ENCODE measurements at regions not wholly inside any gene's neighbourhood (a gene's known extent, or its start where the extent isn't known, plus 50 kb on each side); places are given as distances from the start of the nearest gene placed in this dataset.

DNA sequence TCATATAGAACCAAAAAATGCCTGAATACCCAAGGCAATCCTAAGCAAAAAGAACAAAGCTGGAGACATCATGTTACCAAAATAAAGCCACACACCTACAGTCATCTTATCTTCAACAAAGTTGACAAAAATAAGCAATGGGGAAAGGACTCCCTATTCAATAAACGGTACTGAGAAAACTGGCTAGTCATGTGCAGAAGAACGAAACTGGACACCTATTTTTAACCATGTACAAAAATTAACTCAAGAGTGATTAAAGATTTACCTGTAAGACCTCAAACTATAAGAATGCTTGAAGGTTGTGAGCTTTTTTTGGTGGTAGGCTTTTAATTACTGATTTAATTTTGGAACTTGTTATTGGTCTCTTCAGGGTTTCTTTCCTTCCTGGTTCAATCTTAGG, 236.0 kb upstream of the DEFB112 start:
- H3K4me1 ChIP-seq = no peaks in the 10 kb centered on the region
- intact Hi-C loops (cut with DNase I) = no loop called here
- H3K9ac ChIP-seq (ENCODE audit: low read depth in 2 of 2, low read length in 2 of 2) = no peak overlapping the region
- H3K36me3 ChIP-seq = no peaks in the 10 kb centered on the region
- H3K4me3 ChIP-seq = no peak overlapping the region
- TF ChIP-seq CTCF (IDR thresholded peaks at IDR 0.05) = no peak
- H3K27ac ChIP-seq = no peak overlapping the region
- DNase-seq = no peak
- H3K9me3 ChIP-seq = no peaks in the 10 kb centered on the region
- no peaks in the 10 kb centered on the region for H3K27me3 ChIP-seq

GRCh38 chr6:50288241-50288640, 238.5 kb upstream of the DEFB112 start:
- H3K9ac ChIP-seq (ENCODE audit: low read depth in 2 of 2, low read length in 2 of 2) = no peak overlapping the region
- no peak overlapping the region for H3K27ac ChIP-seq
- H3K36me3 ChIP-seq = no peaks in the 10 kb centered on the region
- H3K4me3 ChIP-seq = no peak overlapping the region
- no peaks in the 10 kb centered on the region for H3K27me3 ChIP-seq
- H3K4me1 ChIP-seq = no peaks in the 10 kb centered on the region
- intact Hi-C loops (cut with DNase I) = no loop called here
- TF ChIP-seq CTCF (IDR thresholded peaks at IDR 0.05) = no peak
- DNase-seq = no peak
- H3K9me3 ChIP-seq = no peaks in the 10 kb centered on the region

DNA sequence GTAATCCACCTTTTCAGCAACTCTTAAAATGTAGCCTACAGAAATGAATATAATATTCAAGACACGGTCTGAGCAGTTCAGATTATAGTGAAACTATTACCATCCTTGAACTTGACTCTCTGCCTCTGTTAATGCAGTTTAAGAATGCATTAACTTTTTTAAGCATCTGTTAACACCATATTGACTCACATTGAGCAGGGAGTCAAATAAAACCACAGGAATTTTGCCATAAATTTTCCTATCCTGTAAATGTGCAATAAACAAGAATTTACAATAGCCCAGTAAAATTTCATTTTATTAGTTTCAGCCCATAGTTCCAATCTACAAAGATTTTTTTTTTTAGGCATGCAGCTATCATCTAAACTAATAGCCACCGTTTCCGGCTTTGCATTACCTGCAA, 239.2 kb upstream of the DEFB112 start:
- Histone ChIP-seq H3K4me3 (no peak overlapping the region), H3K36me3 (no peaks in the 10 kb centered on the region), H3K9me3 (no peaks in the 10 kb centered on the region), H3K9ac (ENCODE audit: low read depth in 2 of 2, low read length in 2 of 2) (no peak overlapping the region), H3K4me1 (no peaks in the 10 kb centered on the region), H3K27ac (no peak overlapping the region), H3K27me3 (no peaks in the 10 kb centered on the region)
- no peak for TF ChIP-seq CTCF (IDR thresholded peaks at IDR 0.05)
- intact Hi-C loops (cut with DNase I) = no loop called here
- DNase-seq = no peak

DNA sequence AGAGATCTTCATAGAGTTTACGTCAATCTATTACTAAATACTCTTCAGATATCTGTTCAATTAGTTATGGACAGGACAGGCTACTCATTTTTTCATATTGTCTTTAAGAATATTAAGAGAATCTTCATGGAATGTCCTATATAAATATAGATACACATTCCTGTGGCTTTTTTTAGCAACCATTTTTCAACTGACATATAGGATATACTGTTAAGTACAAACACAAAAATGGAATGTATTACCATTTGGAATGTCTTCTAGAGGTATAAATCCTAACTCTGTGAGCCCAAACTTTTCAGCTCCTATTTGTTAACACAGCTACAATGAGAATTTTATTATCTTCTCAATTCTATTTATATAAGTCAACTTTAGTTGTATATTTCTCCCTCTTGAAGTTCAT, 239.6 kb upstream of the DEFB112 start:
- H3K9me3 ChIP-seq = no peaks in the 10 kb centered on the region
- DNase-seq = no peak
- no peaks in the 10 kb centered on the region for H3K4me1 ChIP-seq
- no peaks in the 10 kb centered on the region for H3K27me3 ChIP-seq
- intact Hi-C loops (cut with DNase I) = no loop called here
- no peak overlapping the region for H3K27ac ChIP-seq
- no peak overlapping the region for H3K9ac ChIP-seq (ENCODE audit: low read depth in 2 of 2, low read length in 2 of 2)
- H3K36me3 ChIP-seq = no peaks in the 10 kb centered on the region
- no peak for TF ChIP-seq CTCF (IDR thresholded peaks at IDR 0.05)
- H3K4me3 ChIP-seq = no peak overlapping the region

DNA sequence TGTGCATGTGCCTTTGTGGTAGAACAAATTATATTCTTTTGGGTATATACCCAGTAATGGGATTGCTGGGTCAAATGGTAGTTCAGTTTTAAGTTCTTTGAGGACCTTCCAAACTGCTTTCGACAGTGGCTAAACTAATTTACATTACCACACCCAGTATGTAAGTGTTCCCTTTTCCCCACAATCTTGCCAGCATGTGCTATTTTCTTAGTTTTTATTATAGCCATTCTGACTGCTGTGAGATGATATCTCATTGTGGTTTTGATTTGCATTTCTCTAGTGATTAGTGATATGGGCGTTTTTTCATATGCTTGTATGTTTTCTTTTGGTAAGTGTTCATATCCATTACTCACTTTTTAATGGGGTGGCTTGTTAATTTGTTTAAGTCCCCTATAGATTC, 251.6 kb upstream of the DEFB112 start:
- H3K36me3 ChIP-seq = no peaks in the 10 kb centered on the region
- H3K4me3 ChIP-seq = no peak overlapping the region
- no peak for DNase-seq
- no peak overlapping the region for H3K9ac ChIP-seq (ENCODE audit: low read depth in 2 of 2, low read length in 2 of 2)
- H3K27ac ChIP-seq = no peak overlapping the region
- no peak for TF ChIP-seq CTCF (IDR thresholded peaks at IDR 0.05)
- no peaks in the 10 kb centered on the region for H3K4me1 ChIP-seq
- H3K9me3 ChIP-seq = no peaks in the 10 kb centered on the region
- no peaks in the 10 kb centered on the region for H3K27me3 ChIP-seq
- intact Hi-C loops (cut with DNase I) = no loop called here

- no peaks in the 10 kb centered on the region for H3K27me3 ChIP-seq
- H3K4me1 ChIP-seq = no peaks in the 10 kb centered on the region
- no peak overlapping the region for H3K9ac ChIP-seq (ENCODE audit: low read depth in 2 of 2, low read length in 2 of 2)
- no peak for TF ChIP-seq CTCF (IDR thresholded peaks at IDR 0.05)
- intact Hi-C loops (cut with DNase I) = no loop called here
- no peaks in the 10 kb centered on the region for H3K9me3 ChIP-seq
- H3K4me3 ChIP-seq = no peak overlapping the region
- H3K27ac ChIP-seq = no peak overlapping the region
- H3K36me3 ChIP-seq = no peaks in the 10 kb centered on the region
- no peak for DNase-seq
Observed at GRCh38 chr6:50305660-50306059, 255.9 kb upstream of the DEFB112 start.

All from colonic mucosa (tissue), 4 donors.